HG02852 (cell line): ENCODE measurements at regions not wholly inside any gene's neighbourhood (a gene's known extent, or its start where the extent isn't known, plus 50 kb on each side); places are given as distances from the start of the nearest gene placed in this dataset.

Source experiments
- ATAC-seq: cut with Tn5 transposase; IDR thresholded peaks from one replicate; pipeline ENCODE4 v1.9.1; 2021; ENCODE audit warnings: mild to moderate bottlenecking, moderate library complexity; ENCODE audit not compliant: unreplicated experiment

DNA sequence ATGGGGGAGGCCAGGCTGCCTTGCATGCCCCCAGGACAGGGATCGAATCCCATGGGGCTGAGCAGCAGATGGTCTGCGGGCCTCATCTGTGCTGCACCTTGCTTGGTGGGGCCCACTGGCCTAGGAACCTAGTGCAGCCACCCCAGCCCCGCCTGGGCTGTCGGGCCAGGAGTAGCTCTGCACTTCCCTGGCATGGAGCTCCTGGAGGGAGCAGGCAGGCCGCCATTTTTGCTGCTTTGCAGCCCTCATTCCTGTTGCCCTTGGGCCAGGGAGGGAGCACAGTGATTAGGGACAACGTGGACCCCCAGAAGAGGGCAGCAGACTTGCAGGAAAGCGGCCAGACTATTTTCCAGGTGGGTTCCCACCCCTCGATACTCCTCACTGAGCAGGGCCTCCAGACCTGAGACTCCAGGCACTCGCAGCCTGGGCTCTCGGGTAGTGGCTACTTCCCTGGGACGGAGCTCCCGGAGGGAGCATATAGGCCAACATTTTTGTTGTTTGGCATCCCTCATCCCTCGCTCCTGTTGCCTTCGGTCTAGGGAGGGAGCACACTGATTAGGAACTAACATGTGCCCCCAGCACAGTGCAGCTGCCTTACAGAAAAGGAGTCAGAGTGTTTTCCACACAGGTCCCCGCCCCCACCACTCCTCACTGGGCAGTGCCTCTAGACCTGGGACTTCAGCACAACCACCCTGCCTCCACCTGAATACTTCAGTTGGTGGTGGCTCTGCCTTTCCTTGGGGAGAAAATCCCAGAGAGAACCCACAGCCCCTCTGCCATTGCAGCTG lies 99.5 kb downstream of the MAIP1 start:
- ATAC-seq, result no peak

DNA sequence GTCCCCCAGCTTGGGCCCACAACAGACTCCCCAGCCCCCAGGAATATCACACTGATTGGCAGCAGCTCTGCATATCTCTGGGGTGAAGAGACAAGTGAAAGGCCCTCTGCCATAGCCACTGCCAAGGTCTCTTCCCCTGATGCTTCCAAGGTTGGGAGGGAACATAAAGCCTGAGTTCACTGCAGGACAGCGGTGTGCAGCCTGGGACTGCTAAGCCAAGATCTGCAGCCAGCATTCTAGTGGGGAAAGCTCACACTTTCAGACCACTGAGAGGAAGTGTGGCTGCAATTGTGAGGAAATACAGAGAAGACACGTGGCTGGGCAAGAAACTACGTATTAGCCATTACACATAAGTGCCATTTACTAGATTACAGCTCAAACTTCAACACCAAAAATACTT lies 100.7 kb downstream of the MAIP1 start:
- ATAC-seq, result no peak

DNA sequence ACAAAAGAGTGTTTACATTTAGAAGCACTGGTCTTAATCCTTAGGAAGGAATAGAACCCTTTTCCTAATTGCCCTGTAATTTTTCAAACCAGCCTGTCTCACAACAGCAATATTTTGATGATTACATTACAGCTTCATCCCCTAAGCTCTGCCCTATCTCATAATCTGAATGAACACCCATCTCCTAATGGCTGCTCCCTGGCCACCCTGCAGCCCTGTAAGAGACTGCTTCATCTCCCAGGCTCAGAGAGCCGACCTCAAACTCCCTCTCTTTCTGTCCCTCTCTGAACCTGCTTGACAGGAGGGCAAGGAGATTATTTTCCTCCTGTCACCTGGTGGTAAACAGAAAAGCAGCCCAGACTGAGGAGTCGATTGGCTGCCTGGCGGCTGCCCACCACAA lies 107.8 kb downstream of the MAIP1 start:
- ATAC-seq, result no peak

GRCh38 chr2:200064879-200065278 lies 109.5 kb downstream of the MAIP1 start:
- no peak for ATAC-seq

DNA sequence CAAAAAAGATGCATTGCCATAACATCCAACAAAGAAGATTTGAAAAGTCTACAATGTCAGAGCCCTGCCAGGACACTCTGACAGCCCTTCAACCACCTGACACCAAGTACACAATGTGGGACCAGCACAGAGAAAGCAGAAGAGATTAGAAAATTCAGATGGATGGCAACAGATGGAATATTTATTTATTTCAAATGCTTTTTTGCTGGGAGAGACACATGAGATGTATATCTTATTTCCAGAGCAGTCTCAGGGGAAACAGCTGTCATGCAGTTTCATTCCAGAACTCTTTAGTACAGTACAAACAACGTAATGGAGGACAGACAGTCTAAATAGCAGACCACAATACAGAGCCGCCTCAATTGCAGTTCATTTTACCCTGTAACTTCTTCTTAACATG lies 110.1 kb downstream of the MAIP1 start:
- no peak for ATAC-seq

DNA sequence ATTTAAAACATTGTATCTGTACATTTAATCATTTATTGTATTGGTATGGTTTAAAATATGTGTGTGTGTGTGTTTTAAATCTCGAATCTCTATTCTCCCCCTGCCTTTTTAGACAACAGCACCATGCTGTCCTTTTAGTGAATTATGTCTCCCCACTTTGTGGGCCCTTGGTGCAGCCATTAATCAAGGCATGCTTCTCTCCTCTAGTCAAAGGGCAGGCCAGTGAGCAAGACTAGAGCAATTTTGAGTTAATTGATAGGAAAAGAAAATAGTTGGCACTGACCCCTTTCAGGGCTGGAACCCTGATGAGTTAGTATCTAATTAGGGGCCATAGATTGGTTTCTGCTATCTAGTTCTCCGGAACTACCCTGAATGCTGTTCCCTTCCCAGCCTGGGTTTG lies 111.0 kb downstream of the MAIP1 start:
- no peak for ATAC-seq

DNA sequence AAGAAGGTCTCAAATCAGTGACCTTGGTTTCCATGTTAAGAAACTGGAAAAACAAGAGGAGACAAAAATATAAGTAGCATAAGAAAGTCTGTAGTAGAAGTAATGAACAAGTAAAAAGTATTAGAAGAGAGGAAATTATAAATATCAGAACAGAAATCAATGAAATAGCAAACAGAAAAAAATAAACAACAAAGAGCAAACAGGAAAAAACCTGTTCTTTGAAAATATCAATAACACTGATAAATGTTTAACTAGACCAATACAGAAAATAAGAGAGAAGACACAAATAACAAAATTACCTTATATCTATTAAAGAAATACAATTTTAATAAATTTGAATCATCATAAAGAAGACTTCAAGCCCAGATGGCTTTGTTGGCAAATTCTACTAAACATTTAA lies 113.3 kb downstream of the MAIP1 start:
- ATAC-seq, result no peak

DNA sequence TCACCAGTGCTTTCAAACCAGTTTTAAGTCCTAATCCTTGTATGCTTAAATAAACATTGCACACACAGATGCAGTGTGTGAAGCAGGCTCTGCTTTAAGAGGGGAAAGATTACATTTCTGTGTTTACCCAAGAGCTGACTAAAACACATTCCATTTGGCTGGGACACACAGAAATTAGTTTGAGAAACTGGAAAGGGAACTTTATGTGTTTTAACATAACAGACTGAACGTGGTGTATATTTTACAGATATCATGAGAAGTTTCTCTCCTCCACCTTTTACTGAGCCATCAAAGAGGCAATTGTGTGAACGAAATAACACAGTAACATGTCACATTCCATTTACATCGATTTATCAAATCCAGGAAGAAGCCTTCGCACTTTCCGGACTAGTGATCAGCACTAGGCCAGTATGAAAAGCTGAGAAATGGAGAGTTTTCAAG lies 121.8 kb downstream of the MAIP1 start:
- no peak for ATAC-seq

DNA sequence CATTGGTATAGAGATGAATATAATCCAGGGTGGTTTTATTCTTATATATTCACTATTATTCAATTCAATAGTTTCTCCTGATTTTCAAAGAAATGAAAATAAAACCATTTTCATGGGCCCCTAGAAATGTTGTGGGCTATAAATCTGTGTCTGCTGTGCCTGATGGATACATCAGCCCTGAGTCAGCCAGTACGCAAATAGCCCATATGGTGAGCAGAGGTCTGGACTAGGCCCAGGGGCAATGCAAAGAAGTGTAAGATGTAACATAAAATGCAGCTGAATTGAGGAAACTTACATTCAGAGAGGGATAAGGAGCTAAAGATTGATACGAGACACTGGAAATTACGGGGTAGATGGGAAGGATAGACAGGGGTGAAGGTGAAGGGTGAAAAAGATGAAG lies 122.5 kb downstream of the MAIP1 start:
- ATAC-seq, result no peak

DNA sequence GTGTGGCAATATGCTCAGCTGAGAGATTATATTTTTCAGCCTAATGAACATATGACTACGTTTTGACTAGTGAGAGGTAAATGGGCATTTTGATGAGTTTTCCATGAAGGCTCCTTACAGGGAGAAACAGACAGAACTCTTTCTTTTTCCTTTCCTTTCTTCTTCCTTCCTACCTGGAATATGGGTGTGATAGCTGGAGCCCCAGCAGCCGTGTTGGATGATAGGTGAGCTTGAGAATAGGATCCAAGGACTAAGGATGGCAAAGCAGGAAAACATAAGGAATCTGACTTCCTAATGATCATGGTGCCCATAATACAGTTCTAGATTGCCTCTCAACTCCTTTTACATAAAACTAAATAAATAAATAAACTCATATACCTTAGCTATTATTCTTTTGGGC lies 124.0 kb downstream of the MAIP1 start:
- no peak for ATAC-seq

GRCh38 chr2:200081236-200081635 lies 125.9 kb downstream of the MAIP1 start:
- no peak for ATAC-seq

DNA sequence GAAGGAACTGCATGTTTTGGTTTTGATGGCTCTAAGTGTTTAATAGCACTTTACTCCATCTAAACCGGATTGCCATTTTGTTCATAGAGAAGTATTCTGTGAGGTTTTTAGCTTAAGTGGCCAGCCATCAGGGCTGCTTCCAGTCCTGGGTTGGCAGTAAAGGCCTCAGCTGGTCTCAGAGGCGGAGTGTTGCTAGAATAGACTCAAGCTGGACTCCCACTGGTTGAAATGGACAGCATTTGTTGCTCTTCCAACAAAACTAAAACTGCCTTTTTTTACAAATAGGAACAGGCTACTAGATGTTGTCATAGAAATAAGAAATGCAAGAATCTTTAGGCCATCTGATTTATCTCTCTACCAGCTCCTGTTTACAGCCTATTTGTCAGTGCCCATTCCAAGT lies 126.4 kb downstream of the MAIP1 start:
- ATAC-seq, result no peak

DNA sequence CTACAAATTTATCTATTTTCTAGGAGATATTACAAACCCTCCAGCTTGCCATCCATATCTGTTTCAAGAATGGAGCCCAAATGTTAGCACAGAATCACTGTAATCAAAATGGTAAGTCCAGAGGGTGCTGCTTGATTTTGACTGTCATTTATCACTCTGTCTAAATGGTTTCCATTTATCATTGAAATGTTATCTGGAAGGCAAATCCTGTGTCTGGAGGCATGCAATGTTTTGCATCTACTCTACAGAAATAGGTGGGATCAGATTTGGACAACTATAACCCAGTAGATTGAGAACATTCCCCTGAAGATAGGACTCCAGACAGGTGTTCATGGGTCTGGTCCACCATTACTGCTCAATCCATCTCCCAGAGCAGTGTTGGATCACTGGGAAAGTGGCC lies 128.7 kb downstream of the MAIP1 start:
- ATAC-seq, result no peak

DNA sequence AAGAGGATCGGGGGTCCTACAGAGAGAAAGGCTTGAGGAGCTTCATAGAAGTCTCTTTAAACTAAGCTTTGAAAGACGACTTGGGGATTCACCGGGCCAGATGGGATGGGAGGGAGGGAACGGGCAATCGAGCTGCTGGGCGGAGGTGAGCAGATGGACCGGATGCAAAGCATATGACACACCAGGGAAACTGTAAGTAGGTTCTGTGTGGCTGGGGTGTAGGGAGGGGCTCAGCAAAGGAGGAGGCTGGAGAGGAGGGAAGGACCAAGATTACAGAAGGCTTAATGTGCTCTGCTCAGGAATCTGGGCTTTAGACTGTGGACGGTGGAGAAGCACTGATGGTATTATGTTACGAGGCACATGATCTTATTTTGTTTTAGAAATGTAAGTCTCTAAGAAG lies 131.5 kb downstream of the MAIP1 start:
- ATAC-seq, result no peak

DNA sequence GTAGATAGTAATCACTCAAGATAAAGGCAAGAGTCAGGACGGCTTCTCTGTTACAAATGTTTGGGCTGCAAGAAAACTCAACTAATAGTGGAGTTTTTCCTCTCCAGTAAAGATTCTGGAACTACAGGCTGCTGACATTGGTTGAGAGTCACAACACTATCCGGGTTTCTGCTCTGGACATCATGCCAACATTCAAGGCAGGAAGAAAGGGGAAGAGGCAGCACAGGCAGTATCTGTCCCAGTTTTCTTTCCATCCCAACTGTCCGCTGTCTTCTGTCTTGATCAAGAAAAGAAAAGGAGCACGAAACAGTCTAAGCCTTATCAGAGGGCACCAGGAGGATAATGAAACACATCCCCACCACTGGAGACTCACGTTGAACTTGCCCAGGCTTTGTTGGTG lies 132.1 kb downstream of the MAIP1 start:
- no peak for ATAC-seq

DNA sequence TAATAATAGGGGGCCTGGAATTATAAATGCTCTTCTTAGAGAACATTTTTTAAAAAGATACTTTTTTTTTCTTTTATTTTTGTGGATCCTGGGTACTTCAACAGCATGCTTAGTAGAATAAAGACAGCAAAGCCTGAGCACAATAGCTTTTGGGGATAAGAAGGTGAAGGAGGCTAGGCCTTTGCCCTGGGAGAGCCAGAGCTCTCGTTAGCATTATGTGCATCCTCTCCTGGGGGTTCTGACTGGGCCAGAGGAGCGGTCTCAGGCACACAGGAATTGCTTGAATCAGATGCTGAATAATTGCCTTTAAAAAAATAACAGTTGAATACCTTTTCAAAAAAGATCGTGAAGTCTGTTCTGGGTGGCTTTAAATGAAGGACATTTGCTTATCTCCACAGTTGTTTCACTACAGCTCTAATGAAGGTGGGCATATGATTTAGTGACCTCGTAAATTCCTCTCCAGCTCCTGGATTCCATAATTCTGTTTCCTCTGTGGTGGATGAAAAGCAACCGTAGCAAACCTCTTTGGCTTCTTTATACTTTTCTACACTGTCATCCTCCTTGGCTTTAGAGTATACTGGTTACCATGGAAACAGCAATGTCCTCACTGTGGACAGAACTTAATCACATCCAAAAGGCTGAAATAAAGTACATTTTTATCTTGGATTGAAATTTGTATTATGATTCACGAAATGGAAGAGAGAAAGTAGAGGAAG lies 133.8 kb downstream of the MAIP1 start:
- ATAC-seq, result no peak

GRCh38 chr2:200089756-200090109 lies 134.4 kb downstream of the MAIP1 start:
- no peak for ATAC-seq

DNA sequence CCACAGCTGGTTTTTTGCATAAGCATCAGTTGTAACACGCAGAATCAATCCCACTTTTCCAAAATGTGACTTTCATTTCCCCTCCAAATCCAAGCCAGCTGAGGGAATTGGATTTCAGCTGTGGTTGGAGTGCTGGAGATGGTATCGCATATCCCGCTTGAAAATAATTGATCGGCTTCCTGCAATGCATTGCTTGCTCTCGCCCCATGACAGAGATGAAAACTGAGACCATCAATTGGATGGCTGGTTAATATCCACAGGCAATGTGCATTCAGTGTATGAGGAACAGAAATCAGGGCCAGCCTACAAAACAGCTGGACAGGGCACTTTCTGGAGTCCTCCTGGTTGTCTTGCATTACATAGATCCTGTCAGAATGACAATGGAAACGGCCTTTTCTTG lies 135.3 kb downstream of the MAIP1 start:
- ATAC-seq, result no peak

DNA sequence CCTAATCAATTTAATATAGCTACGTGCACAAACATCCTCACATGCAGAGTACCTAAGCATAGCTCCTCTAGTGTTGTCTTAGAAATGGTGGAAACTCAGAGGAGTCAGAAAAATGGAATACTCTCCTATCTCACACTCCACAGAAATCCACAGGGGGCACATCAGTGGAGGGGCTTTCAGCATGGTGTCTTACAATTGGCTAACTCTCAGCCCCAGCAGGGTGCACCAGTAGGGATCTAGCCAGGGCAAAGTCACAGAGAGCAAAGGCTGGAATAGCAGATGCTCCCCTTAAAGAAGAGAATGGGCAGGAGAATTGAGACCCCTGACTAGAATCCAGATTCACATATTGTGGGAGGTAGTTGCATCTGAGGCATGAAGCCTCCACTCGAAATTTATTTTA lies 135.7 kb downstream of the MAIP1 start:
- no peak for ATAC-seq

GRCh38 chr2:200092235-200092634 lies 136.9 kb downstream of the MAIP1 start:
- no peak for ATAC-seq

- no peak for ATAC-seq
Measured at GRCh38 chr2:200095436-200095835, 140.1 kb downstream of the MAIP1 start.

DNA sequence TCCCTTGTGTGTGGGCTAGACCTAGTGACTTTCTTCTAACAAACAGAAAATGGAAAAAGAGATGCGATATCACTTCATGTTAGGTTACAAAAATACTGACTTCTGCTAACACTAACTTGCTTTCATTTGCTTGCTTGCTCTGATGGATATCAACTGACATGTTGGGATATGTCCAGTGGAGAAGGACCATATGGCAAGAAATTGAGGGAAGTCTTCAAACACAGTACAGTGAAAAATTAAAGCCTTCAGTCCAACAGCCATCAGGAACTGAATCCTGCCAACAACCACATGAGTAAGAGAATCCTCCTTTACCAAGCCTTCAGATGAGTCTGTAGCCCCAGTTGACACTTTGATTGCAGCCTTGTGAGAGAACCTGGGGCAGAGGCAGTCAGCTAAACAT lies 143.9 kb downstream of the MAIP1 start:
- no peak for ATAC-seq

DNA sequence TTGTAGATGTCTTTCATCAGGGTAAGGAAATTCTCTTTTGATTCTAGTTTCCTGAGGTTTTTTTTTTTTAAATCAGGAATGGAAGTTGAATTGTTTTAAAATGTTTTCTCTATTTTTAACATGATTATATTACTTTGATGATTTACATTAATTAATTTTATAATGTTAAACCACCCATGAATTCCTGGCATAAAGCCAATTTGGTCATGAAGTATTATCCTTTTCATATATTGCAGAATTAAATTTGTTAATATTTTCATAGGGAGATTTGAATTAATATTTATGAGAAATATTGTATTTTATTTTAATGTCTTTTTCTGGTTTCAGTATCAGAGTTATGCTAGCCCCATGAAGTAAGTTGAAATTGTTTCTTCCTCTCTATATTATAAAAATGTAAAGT lies 144.6 kb downstream of the MAIP1 start:
- ATAC-seq, result no peak
